ENCODE measurements at regions not wholly inside any gene's neighbourhood (a gene's known extent, or its start where the extent isn't known, plus 50 kb on each side); places are given as distances from the start of the nearest gene placed in this dataset.

GRCh38 chr15:62900071-62900802, 142.3 kb upstream of the TPM1 start:
- TF ChIP-seq POLR2A (IDR thresholded peaks at IDR 0.05): no peak
- TF ChIP-seq CTCF (IDR thresholded peaks at IDR 0.05): no peak

Data from body of pancreas (tissue), 4 donors.